Progenitor cell of endocrine pancreas (in vitro differentiated cells): ENCODE measurements at regions not wholly inside any gene's neighbourhood (a gene's known extent, or its start where the extent isn't known, plus 50 kb on each side); places are given as distances from the start of the nearest gene placed in this dataset.
"Not testable (repeated sequence)": the region's sequence is repeated elsewhere in the genome, so short reads cannot be mapped to it uniquely, and the experiment has no call there.

Experiments
- DNase-seq: peaks from one replicate; pipeline ENCODE4 v3.0.0; 2021; ENCODE audit warnings: low spot score; ENCODE audit not compliant: unreplicated experiment
- H3K27ac Mint-ChIP-seq: 2 replicates; pipeline ENCODE4 v1.8.0; 2021; ENCODE audit warnings: mild to moderate bottlenecking, moderate library complexity, mixed read lengths
- H3K27me3 Mint-ChIP-seq: 2 replicates; pipeline ENCODE4 v1.8.0; 2021; ENCODE audit warnings: mixed read lengths
- H3K36me3 Mint-ChIP-seq: 2 replicates; pipeline ENCODE4 v1.8.0; 2022; ENCODE audit warnings: mixed read lengths; ENCODE audit not compliant: insufficient read depth
- H3K4me1 Mint-ChIP-seq: 2 replicates; pipeline ENCODE4 v1.8.0; 2021; ENCODE audit warnings: low read depth, mixed read lengths
- H3K4me3 Mint-ChIP-seq: 2 replicates; pipeline ENCODE4 v1.8.0; 2021; ENCODE audit warnings: low read depth, mild to moderate bottlenecking, moderate library complexity, mixed read lengths
- H3K9me3 Mint-ChIP-seq: 2 replicates; pipeline ENCODE4 v1.8.0; 2021; ENCODE audit warnings: low read depth, mixed read lengths
- CTCF ChIP-seq: fragments of 200-600 bp; sonication (generic); IDR thresholded peaks from one replicate; pipeline ENCODE4 v1.5.0; 2021; ENCODE audit warnings: antibody characterized with exemption, mild to moderate bottlenecking; ENCODE audit not compliant: unreplicated experiment

GRCh38 chr5:27125856-27126255 is 87.5 kb upstream of the CDH9 start:
- no peak for TF ChIP-seq CTCF
- no peak overlapping the region for H3K4me3 Mint-ChIP-seq
- H3K9me3 Mint-ChIP-seq, result peaks cover under 1% of the 10 kb centered on the region
- H3K27me3 Mint-ChIP-seq, result no peaks in the 10 kb centered on the region
- no peaks in the 10 kb centered on the region for H3K36me3 Mint-ChIP-seq
- DNase-seq, result no peak
- no peaks in the 10 kb centered on the region for H3K4me1 Mint-ChIP-seq
- H3K27ac Mint-ChIP-seq, result no peak overlapping the region

GRCh38 chr5:27124590-27124989 is 86.2 kb upstream of the CDH9 start:
- DNase-seq, result no peak
- TF ChIP-seq CTCF, result peak; percentile 65

GRCh38 chr5:27119736-27120321 is 81.4 kb upstream of the CDH9 start:
- H3K27me3 Mint-ChIP-seq, H3K27ac Mint-ChIP-seq, H3K4me3 Mint-ChIP-seq, H3K36me3 Mint-ChIP-seq, DNase-seq, H3K4me1 Mint-ChIP-seq, H3K9me3 Mint-ChIP-seq: not testable (repeated sequence)

More at GRCh38 chr5:27124590-27124989, 86.2 kb upstream of the CDH9 start:
- Mint-ChIP-seq H3K9me3 (peaks cover 5% of the 10 kb centered on the region), H3K4me3 (no peak overlapping the region), H3K27ac (no peak overlapping the region), H3K36me3 (no peaks in the 10 kb centered on the region), H3K4me1 (no peaks in the 10 kb centered on the region), H3K27me3 (no peaks in the 10 kb centered on the region)

- DNase-seq, result no peak
- Mint-ChIP-seq H3K27me3 (no peaks in the 10 kb centered on the region), H3K36me3 (no peaks in the 10 kb centered on the region), H3K27ac (no peak overlapping the region), H3K4me3 (no peak overlapping the region), H3K4me1 (no peaks in the 10 kb centered on the region), H3K9me3 (no peaks in the 10 kb centered on the region)
- no peak for TF ChIP-seq CTCF
These were observed 65.1 kb upstream of the CDH9 start for GRCh38 chr5:27103486-27103885.

GRCh38 chr5:27095761-27096160 is 57.4 kb upstream of the CDH9 start:
- H3K27me3 Mint-ChIP-seq, H3K27ac Mint-ChIP-seq, H3K4me3 Mint-ChIP-seq, H3K36me3 Mint-ChIP-seq, DNase-seq, H3K4me1 Mint-ChIP-seq, H3K9me3 Mint-ChIP-seq: not testable (repeated sequence)

GRCh38 chr5:27093279-27093678 is 54.9 kb upstream of the CDH9 start:
- Mint-ChIP-seq H3K4me3 (no peak overlapping the region), H3K9me3 (no peaks in the 10 kb centered on the region), H3K27ac (no peak overlapping the region), H3K27me3 (no peaks in the 10 kb centered on the region), H3K4me1 (no peaks in the 10 kb centered on the region), H3K36me3 (no peaks in the 10 kb centered on the region)
- TF ChIP-seq CTCF, result no peak
- no peak for DNase-seq
